ENCODE measurements at regions not wholly inside any gene's neighbourhood (a gene's known extent, or its start where the extent isn't known, plus 50 kb on each side); places are given as distances from the start of the nearest gene placed in this dataset.

- no peak for DNase-seq
These were observed 1186.3 kb downstream of the UQCRFS1 start for GRCh38 chr19:28026636-28027035.

GRCh38 chr19:28024920-28025319 is 1188.0 kb downstream of the UQCRFS1 start:
- no peak for DNase-seq

GRCh38 chr19:28023064-28023463 is 1189.9 kb downstream of the UQCRFS1 start:
- DNase-seq = no peak

DNA sequence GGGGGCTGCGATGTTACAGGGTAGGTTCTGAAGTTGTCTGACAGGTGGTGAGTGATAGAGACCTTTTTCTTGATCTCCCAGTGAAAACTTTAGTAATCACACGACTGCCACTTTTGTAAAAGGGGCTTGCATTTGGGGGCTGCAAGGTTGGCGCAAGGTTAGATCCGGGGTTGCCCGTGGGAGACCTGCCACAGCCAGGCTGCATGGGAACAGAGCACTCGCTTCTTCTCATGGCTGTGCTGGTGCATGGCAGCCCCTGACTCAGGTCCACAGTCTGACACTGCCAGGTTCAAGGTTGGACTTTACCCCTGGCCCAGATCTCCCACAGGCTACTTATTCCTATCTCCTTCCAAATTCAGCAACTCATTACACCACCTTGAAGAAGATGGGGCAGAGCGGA is 1190.4 kb downstream of the UQCRFS1 start:
- DNase-seq = no peak

DNA sequence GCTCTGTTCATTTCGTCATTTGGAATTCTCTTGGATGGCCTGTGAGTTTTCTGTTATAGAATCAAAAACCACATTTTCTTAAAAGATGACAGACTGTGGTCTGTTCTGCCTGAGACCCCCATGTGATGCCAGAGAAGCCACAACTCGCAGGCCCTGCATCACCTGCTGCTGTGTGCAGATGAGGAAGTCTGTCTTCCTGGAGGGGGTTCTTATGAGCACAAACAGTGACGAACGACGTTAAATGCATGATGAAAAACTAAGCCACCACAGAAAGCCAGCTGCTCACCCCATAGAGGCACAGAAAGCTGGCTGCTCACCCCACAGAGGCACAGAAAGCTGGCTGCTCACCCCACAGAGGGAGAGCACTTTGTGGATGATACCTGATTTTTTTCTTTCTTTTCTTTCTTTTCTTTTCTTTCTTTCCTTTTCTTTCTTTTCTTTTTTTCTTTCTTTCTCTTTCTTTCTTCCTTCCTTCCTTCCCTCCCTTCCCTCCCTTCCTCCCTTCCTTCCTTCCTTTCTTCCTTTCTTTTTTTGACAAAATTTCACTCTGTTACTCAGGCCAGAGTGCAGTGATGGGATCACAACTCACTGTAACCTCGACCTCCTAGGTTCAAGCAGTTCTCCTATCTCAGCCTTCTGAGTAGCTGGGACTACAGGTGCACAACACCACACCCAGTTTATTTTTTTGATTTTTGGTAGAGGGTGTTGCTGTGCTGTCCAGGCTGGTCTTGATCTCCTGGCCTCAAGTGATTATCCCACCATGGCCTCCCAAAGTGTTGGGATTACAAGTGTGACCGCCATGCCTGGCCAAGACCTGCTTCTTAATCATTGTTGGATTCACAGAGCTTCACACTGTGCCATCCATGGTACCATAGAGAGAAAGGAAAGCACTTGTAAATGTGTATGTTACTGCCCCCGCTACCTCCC is 1191.4 kb downstream of the UQCRFS1 start:
- no peak for DNase-seq

- DNase-seq = no peak
These were observed 1192.2 kb downstream of the UQCRFS1 start for GRCh38 chr19:28020619-28021258.

DNA sequence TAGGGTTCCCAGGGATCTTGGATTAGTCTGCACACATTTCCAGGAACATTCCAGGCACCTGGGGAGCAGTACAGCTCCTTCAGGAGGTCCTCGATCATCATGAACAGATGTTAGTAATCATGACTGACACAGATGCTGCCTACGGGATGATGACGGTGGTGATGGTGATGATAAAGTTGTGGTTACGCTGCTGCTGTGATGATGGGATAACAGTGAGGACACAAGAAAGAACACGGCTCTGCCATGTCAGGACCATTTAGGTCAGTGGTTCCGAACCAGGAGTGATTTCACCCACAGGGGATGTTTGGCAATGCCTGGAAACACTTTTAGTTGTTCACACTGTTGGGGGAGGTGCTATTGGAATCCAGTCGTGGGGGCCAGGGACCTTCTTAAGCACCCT is 1193.0 kb downstream of the UQCRFS1 start:
- DNase-seq = no peak

- no peak for DNase-seq
These were observed 1193.6 kb downstream of the UQCRFS1 start for GRCh38 chr19:28019371-28019770.

DNA sequence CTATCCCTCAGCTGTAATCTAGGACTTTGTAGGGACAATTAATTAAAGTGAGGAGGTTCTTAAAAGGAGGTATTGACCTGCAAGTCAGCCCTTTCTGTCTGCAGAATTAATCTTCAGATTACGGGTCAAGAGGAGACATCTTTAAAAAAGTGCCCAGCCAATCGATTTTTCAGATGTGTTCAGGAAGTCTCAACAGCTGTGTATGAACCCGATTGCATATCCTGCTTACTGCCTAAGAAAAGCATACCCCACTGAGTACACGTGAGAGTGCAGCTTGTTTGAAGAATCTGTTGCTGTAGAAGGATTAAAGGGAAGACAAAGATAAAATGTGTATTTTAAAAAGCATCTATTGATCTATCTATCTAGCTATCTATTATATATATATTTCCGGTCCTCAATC is 1194.5 kb downstream of the UQCRFS1 start:
- DNase-seq = no peak

DNA sequence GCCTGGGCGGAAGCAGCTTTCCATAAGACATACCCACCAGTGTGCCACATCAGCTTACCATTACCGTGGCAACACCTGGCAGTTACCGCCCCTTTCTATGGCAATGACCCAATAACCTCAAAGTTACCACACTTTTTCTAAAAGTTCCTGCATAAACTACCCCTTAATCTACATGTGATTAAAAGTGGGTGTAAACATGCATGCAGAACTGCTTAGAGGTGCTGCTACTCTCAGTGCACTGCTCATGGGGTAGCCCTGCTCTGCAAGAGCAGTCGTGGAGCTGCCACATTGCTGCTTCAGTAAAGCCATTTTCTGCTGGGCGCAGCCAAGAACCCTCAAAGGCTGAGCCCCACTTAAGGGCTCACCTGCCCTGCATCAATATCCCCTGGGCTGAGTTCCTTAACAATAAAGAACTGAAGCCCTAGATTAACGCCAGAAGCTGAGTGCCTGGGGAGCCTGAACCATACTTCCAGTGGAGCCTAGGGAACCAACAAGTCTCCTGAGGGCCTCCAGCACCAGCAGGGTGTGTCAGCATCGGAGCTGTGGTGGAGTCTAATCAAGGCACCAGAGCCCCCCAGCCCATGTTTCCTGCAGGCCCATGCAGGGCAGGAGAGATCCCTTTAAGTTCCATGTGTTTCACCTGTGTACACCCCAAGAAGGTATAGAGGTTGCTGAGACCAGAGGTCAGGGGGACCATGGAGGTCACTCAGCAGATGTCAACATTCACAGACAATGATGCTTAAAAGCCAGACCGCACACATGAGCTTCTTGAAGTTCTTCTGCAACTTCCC is 1198.1 kb downstream of the UQCRFS1 start:
- DNase-seq = no peak

DNA sequence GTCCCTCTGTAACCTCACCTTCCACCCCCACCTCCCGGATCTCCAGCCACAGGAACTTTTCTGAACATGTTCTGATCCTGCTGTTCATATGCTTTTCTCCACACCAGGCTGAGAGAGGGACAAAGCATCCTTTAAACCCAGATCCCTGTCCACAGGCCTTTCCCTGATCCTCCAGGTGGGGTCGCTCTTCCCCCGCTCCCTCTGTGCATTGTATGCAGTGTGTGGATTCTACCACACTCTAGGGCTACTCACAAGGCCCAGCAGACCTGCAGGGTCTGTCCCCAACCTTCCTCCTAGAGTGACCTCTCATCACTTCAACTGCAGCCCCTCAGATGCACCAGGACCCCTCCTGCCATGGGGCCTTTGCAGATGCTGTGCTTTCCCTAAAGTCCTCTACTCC is 1200.6 kb downstream of the UQCRFS1 start:
- DNase-seq = no peak

- no peak for DNase-seq
These were observed 1202.3 kb downstream of the UQCRFS1 start for GRCh38 chr19:28010656-28011055.

DNA sequence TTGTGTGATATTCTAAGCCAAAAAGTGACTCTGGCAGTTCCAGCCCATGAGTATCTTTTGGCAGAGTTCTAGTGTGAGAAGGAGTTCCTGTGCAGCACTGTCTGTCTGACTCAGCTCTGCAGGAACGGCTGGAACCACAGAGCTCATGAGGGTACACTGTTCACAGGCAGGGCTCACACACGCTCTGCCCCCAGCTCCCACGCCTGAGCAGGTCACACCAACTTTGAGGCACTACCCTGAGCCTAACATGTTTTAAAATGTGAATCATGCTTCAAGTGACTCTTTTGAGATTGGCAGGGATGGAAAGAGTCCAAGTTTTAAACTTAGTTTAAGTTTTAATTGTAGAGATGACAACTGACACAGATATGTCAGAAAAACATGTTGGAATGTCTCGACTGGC is 1203.3 kb downstream of the UQCRFS1 start:
- no peak for DNase-seq

DNA sequence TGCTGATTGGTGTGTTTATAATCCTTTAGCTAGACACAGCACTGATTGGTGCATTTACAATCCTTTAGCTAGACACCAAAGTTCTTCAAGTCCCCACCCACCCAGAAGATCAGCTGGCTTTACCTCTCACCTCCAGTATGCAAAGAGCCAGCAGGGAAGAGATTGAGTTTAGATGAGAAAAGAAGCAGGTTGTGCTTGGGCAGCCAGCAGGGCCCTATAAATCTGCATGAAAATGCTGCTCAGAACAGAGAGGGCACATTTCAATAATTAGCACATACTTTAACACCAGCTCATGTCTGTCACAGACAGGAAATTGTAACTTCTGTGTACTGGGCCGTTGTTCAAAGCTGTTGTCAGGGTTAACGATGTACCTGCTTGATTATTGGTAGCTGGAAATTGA is 1204.3 kb downstream of the UQCRFS1 start:
- no peak for DNase-seq

DNA sequence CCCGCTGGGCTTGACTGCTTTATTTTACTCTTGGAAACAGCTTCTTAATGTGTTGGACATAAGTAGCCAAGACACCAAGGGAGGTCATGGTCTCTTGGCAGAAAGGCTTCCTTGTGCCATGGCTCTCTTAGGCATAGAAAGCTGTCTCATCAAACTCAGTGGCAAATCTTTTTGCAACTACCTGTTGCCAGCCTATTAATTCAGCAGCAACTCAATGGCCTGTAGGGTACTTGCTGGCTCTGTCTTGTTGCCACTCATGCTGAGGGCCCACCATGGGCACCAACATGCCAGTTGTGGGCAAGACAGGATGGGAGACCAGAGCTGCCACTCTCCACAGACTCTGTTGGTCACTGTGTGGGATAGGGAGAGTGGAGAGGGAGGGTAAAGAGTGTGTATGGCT is 1209.4 kb downstream of the UQCRFS1 start:
- DNase-seq = no peak

DNA sequence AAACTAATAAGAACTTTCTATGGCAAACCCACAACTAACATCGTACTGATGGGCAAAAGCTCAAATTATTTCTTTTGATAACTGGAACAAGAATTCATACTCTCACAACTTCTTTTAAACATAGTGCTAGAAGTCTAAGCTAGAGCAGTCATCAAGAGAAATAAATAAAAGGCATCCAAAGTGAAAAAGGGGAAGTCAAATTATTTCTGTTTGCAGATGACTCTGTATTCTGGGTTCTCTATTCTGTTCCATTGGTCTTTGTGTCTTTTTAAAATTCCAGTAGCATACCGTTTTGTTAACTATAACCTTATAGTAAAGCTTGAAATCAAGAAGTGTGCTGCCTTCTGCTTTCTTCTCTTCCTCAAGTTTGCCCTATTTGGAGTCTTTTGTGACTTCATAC is 1215.9 kb downstream of the UQCRFS1 start:
- no peak for DNase-seq

GRCh38 chr19:27993619-27994570 is 1219.1 kb downstream of the UQCRFS1 start:
- no peak for DNase-seq

GRCh38 chr19:27986299-27986698 is 1226.7 kb downstream of the UQCRFS1 start:
- DNase-seq = no peak

GRCh38 chr19:27975419-27976005 is 1237.4 kb downstream of the UQCRFS1 start:
- DNase-seq = no peak

GRCh38 chr19:27974082-27974513 is 1238.9 kb downstream of the UQCRFS1 start:
- DNase-seq = no peak

DNA sequence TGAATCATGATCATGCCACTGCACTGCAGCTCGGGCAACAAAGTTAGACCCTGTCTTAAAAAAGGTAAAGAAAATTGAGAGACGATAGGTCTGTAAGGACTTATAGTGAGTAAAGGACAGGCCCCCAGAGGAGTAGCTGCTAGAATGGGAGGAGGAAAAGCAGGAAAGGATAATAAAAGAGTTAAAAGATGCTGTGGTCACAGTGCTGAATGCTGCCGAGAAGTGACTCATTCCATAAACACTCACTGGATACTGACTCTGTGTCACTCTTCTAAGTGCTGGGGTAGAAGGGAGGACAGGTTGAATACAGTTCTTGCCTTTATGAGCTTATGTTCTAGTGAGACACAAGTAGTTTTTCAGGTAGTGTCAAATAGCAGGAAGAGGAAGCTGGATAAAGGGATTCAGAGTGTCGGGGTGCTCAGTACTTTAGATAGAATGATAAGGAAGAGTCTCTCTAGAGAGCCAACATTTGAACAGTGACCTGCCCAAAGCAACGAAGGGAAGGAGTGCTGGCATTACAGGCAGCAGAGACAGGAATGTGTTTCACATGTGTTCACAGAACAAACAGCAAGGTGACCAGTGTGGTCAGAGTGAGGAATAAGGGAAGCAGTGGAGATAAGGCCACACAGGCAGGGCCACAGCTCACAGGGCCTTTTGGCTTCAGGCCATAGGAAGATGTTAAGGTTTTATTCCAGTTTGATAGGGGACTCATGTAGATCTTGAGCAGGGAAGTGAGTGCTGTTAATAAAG is 1240.5 kb downstream of the UQCRFS1 start:
- no peak for DNase-seq
